ENCODE measurements at regions not wholly inside any gene's neighbourhood (a gene's known extent, or its start where the extent isn't known, plus 50 kb on each side); places are given as distances from the start of the nearest gene placed in this dataset.

DNA sequence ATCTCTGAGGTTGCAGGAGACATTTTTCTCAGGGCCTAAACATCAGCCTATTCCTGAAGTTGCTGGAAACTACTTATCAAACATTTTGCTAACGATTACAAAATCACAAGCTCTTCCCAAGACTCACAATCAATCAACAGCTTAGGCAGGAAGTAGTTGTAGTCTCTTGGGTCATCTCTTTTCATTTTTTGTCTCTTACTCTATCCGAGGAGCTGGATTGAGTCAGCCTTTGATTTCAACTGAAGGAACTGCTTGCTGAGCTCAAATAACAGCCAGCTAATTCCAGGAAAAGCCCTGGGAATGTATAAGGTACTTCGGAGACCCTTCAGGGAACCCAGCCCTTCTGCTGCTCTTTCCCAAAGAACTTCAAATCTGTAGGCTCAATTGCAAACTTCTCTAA lies 398.9 kb downstream of the PLK2 start:
- TF ChIP-seq GATA2 (IDR thresholded peaks at IDR 0.05; ENCODE audit: low read depth, low read length) (no peak), GATA3 (IDR thresholded peaks at IDR 0.05; ENCODE audit: low read depth, low read length) (no peak)
